ENCODE measurements at regions not wholly inside any gene's neighbourhood (a gene's known extent, or its start where the extent isn't known, plus 50 kb on each side); places are given as distances from the start of the nearest gene placed in this dataset.

DNA sequence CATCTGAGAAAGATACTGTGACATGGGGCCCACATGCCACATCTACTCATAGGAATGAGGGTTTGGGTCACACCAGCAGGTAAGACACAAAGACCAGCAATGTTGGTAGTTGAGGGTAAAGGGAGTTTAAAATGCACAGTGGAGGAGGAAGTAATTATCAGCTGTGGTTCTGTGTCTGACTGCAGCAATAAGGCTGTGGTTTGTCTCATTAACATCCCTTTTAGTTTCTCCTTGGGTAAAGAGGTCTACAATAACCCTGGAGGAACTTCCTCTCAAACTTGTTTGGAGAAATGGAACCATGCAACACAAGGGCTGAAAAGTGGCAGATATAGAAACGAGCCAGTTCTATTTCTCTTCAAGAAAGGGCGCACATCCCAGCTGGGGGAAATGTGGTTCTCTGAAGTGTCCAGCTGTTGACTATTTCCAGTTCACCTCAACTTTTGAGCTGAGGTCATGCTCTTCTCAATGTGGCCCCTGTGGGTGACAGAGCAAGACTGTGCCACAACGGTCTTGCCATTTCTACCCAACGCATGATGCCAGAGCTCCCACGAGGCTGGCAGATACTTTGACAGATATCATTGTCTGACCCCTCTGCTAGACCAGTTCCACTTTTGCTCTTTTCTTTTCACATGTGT is 234.3 kb downstream of the SQOR start (continued):
- TF ChIP-seq, protein P1, sequence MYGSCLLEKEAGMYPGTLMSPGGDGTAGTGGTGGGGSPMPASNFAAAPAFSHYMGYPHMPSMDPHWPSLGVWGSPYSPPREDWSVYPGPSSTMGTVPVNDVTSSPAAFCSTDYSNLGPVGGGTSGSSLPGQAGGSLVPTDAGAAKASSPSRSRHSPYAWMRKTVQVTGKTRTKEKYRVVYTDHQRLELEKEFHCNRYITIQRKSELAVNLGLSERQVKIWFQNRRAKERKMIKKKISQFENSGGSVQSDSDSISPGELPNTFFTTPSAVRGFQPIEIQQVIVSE (CRISPR knock-in tag; IDR thresholded peaks at IDR 0.05; ENCODE audit: borderline replicate concordance), result no peak
- TF ChIP-seq, protein P2, sequence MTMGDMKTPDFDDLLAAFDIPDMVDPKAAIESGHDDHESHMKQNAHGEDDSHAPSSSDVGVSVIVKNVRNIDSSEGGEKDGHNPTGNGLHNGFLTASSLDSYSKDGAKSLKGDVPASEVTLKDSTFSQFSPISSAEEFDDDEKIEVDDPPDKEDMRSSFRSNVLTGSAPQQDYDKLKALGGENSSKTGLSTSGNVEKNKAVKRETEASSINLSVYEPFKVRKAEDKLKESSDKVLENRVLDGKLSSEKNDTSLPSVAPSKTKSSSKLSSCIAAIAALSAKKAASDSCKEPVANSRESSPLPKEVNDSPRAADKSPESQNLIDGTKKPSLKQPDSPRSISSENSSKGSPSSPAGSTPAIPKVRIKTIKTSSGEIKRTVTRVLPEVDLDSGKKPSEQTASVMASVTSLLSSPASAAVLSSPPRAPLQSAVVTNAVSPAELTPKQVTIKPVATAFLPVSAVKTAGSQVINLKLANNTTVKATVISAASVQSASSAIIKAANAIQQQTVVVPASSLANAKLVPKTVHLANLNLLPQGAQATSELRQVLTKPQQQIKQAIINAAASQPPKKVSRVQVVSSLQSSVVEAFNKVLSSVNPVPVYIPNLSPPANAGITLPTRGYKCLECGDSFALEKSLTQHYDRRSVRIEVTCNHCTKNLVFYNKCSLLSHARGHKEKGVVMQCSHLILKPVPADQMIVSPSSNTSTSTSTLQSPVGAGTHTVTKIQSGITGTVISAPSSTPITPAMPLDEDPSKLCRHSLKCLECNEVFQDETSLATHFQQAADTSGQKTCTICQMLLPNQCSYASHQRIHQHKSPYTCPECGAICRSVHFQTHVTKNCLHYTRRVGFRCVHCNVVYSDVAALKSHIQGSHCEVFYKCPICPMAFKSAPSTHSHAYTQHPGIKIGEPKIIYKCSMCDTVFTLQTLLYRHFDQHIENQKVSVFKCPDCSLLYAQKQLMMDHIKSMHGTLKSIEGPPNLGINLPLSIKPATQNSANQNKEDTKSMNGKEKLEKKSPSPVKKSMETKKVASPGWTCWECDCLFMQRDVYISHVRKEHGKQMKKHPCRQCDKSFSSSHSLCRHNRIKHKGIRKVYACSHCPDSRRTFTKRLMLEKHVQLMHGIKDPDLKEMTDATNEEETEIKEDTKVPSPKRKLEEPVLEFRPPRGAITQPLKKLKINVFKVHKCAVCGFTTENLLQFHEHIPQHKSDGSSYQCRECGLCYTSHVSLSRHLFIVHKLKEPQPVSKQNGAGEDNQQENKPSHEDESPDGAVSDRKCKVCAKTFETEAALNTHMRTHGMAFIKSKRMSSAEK (CRISPR knock-in tag; IDR thresholded peaks at IDR 0.05; ENCODE audit: borderline replicate concordance), result no peak
- TF ChIP-seq FOXK1 (CRISPR knock-in tag; IDR thresholded peaks at IDR 0.05), result no peak
- no peak for TF ChIP-seq MYBL2 (CRISPR knock-in tag; IDR thresholded peaks at IDR 0.05)
- no peak for TF ChIP-seq ZNF423 (CRISPR knock-in tag; IDR thresholded peaks at IDR 0.05)
- TF ChIP-seq ATF2 (CRISPR knock-in tag; IDR thresholded peaks at IDR 0.05; ENCODE audit: borderline replicate concordance, low read depth), result no peak
- no peak for TF ChIP-seq ZNF416 (CRISPR knock-in tag; IDR thresholded peaks at IDR 0.05)

DNA sequence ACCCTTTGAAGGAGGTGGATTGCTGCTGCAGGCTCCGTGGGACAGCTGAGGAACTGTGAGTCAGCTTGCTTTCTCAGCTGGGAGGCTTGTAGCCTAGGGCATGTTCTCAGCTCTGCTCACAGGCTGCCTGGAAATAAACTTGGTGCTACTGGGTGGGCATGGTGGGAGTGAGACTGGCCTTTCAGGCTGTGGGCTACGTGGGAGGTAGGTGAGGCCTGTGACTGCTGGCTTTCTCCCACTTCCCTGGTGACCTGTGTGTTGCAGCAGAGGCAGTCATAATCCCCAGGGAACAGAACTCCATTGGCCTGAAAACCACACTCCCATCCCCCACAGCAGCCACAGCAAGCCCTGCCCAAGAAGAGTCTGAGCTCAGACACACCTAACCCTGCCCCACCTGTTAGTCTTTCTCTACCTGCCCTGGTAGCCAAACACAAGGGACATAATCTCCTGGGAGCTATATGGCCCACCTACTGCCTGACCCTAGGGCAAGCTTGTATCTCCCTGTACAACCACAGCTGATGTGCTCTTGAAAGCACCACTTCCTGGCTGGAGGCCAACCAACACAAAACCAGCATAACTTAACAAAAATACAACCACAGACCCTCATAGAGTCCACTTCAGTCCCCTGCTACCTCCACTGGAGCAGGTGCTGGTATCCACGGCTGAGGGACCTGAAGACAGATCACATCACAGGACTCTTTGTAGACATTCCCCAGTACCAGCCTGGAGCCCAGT is 236.5 kb downstream of the SQOR start:
- ChIA-PET POLR2A (no interaction called here), CTCF (no interaction called here)
- no peaks in the 10 kb centered on the region; the same call in 1 of the 2 replicates for H3K27me3 Mint-ChIP-seq (ENCODE audit: low read depth)
- TF ChIP-seq RORB (CRISPR knock-in tag; IDR thresholded peaks at IDR 0.05), result no peak
- TF ChIP-seq ZNF219 (CRISPR knock-in tag; IDR thresholded peaks at IDR 0.05; ENCODE audit: borderline replicate concordance), result no peak
- TF ChIP-seq NR1H2 (CRISPR knock-in tag; IDR thresholded peaks at IDR 0.05), result no peak
- no peak for TF ChIP-seq GRHL2 (CRISPR knock-in tag; IDR thresholded peaks at IDR 0.05; ENCODE audit: insufficient replicate concordance, severe bottlenecking)
- no peak for TF ChIP-seq ZBTB21 (CRISPR knock-in tag; IDR thresholded peaks at IDR 0.05; ENCODE audit: borderline replicate concordance)
- TF ChIP-seq, protein P3, sequence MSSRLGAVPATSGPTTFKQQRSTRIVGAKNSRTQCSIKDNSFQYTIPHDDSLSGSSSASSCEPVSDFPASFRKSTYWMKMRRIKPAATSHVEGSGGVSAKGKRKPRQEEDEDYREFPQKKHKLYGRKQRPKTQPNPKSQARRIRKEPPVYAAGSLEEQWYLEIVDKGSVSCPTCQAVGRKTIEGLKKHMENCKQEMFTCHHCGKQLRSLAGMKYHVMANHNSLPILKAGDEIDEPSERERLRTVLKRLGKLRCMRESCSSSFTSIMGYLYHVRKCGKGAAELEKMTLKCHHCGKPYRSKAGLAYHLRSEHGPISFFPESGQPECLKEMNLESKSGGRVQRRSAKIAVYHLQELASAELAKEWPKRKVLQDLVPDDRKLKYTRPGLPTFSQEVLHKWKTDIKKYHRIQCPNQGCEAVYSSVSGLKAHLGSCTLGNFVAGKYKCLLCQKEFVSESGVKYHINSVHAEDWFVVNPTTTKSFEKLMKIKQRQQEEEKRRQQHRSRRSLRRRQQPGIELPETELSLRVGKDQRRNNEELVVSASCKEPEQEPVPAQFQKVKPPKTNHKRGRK (CRISPR knock-in tag; IDR thresholded peaks at IDR 0.05; ENCODE audit: borderline replicate concordance), result no peak
- TF ChIP-seq, protein P2 (CRISPR knock-in tag; IDR thresholded peaks at IDR 0.05; ENCODE audit: borderline replicate concordance), result no peak
- no peak for TF ChIP-seq NFE2L1 (CRISPR knock-in tag; IDR thresholded peaks at IDR 0.05)
- TF ChIP-seq, protein P4, sequence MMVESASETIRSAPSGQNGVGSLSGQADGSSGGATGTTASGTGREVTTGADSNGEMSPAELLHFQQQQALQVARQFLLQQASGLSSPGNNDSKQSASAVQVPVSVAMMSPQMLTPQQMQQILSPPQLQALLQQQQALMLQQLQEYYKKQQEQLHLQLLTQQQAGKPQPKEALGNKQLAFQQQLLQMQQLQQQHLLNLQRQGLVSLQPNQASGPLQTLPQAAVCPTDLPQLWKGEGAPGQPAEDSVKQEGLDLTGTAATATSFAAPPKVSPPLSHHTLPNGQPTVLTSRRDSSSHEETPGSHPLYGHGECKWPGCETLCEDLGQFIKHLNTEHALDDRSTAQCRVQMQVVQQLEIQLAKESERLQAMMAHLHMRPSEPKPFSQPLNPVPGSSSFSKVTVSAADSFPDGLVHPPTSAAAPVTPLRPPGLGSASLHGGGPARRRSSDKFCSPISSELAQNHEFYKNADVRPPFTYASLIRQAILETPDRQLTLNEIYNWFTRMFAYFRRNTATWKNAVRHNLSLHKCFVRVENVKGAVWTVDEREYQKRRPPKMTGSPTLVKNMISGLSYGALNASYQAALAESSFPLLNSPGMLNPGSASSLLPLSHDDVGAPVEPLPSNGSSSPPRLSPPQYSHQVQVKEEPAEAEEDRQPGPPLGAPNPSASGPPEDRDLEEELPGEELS (CRISPR knock-in tag; IDR thresholded peaks at IDR 0.05), result no peak
- TF ChIP-seq USF2 (CRISPR knock-in tag; IDR thresholded peaks at IDR 0.05), result no peak
- H3K4me1 Mint-ChIP-seq, result no peaks in the 10 kb centered on the region
- H3K27ac Mint-ChIP-seq, result no peak overlapping the region
- ATAC-seq (no peak), DNase-seq (ENCODE audit: low spot score) (no peak)
- H3K9me3 Mint-ChIP-seq, result peaks cover 45% of the 10 kb centered on the region
- H3K4me3 Mint-ChIP-seq, result no peak overlapping the region
- peaks cover 30% of the 10 kb centered on the region for H3K36me3 Mint-ChIP-seq

Measured in WTC11 (cell line).